ENCODE measurements at regions not wholly inside any gene's neighbourhood (a gene's known extent, or its start where the extent isn't known, plus 50 kb on each side); places are given as distances from the start of the nearest gene placed in this dataset.

- no peak overlapping the region for H3K27ac ChIP-seq (ENCODE audit: low read length, poor library complexity, severe bottlenecking)
- no peak overlapping the region for H3K4me3 ChIP-seq (ENCODE audit: insufficient read depth in 1 of 2, low read depth in 1 of 2, low read length in 2 of 2)
- WGBS = 100% methylated on average over 1 of the region's 1 CpG
- DNase-seq = no peak
- H3K4me2 ChIP-seq (ENCODE audit: low read length, poor library complexity, severe bottlenecking) = no peak overlapping the region
- no peak overlapping the region for H3K14ac ChIP-seq (ENCODE audit: low read length in 2 of 2)
- no peak overlapping the region for H4K91ac ChIP-seq (ENCODE audit: low read length)
- H3K79me1 ChIP-seq (replicated peaks; ENCODE audit: low read length, poor library complexity, severe bottlenecking) = no peaks in the 10 kb centered on the region
- no peaks in the 10 kb centered on the region for H3K27me3 ChIP-seq (ENCODE audit: control insufficient read depth in 1 of 2, insufficient read depth in 1 of 2, low read length in 2 of 2)
- no peaks in the 10 kb centered on the region for H3K4me1 ChIP-seq (ENCODE audit: control insufficient read depth, insufficient read depth, low read depth, low read length)
- H3K23ac ChIP-seq (ENCODE audit: low read length in 2 of 2) = no peak overlapping the region
- no peak overlapping the region for H2AK5ac ChIP-seq (ENCODE audit: low read length, severe bottlenecking)
- H3K36me3 ChIP-seq (ENCODE audit: control insufficient read depth in 1 of 2, insufficient read depth in 2 of 2, low read depth in 1 of 2, low read length in 2 of 2) = no peaks in the 10 kb centered on the region
- H2BK15ac ChIP-seq (ENCODE audit: low read depth, poor library complexity, severe bottlenecking) = no peak overlapping the region
- no peak overlapping the region for H3K9ac ChIP-seq (ENCODE audit: low read length)
- no peak overlapping the region for H3K18ac ChIP-seq (ENCODE audit: low read depth in 1 of 2, low read length in 2 of 2)
- H4K8ac ChIP-seq (ENCODE audit: low read length) = no peak overlapping the region
- H2AFZ ChIP-seq (ENCODE audit: low read depth, low read length) = no peak overlapping the region
- H2BK12ac ChIP-seq (ENCODE audit: low read length in 2 of 2) = no peak overlapping the region
- H3K4ac ChIP-seq (ENCODE audit: low read depth in 1 of 2, low read length in 2 of 2) = no peak overlapping the region
- no peaks in the 10 kb centered on the region for H3K9me3 ChIP-seq (ENCODE audit: control insufficient read depth, low read length)
- no peak overlapping the region for H2BK120ac ChIP-seq (ENCODE audit: low read depth, low read length)
- H2BK5ac ChIP-seq (ENCODE audit: low read depth, low read length, poor library complexity, severe bottlenecking) = no peak overlapping the region
Observed at GRCh38 chr6:14867802-14868201, 378.1 kb upstream of the JARID2 start.

GRCh38 chr6:14871221-14871620 lies 374.6 kb upstream of the JARID2 start:
- no peak overlapping the region for H2BK15ac ChIP-seq (ENCODE audit: low read depth, poor library complexity, severe bottlenecking)
- H3K9ac ChIP-seq (ENCODE audit: low read length) = no peak overlapping the region
- H3K4me1 ChIP-seq (ENCODE audit: control insufficient read depth, insufficient read depth, low read depth, low read length) = no peaks in the 10 kb centered on the region
- H2BK120ac ChIP-seq (ENCODE audit: low read depth, low read length) = no peak overlapping the region
- H3K4me3 ChIP-seq (ENCODE audit: insufficient read depth in 1 of 2, low read depth in 1 of 2, low read length in 2 of 2) = no peak overlapping the region
- no peaks in the 10 kb centered on the region for H3K79me1 ChIP-seq (replicated peaks; ENCODE audit: low read length, poor library complexity, severe bottlenecking)
- H2BK12ac ChIP-seq (ENCODE audit: low read length in 2 of 2) = no peak overlapping the region
- H3K9me3 ChIP-seq (ENCODE audit: control insufficient read depth, low read length) = no peaks in the 10 kb centered on the region
- H3K4me2 ChIP-seq (ENCODE audit: low read length, poor library complexity, severe bottlenecking) = no peak overlapping the region
- H2AFZ ChIP-seq (ENCODE audit: low read depth, low read length) = no peak overlapping the region
- no peak overlapping the region for H3K4ac ChIP-seq (ENCODE audit: low read depth in 1 of 2, low read length in 2 of 2)
- no peak for DNase-seq
- H3K27ac ChIP-seq (ENCODE audit: low read length, poor library complexity, severe bottlenecking) = no peak overlapping the region
- H3K27me3 ChIP-seq (ENCODE audit: control insufficient read depth in 1 of 2, insufficient read depth in 1 of 2, low read length in 2 of 2) = no peaks in the 10 kb centered on the region
- H3K14ac ChIP-seq (ENCODE audit: low read length in 2 of 2) = no peak overlapping the region
- no peak overlapping the region for H2BK5ac ChIP-seq (ENCODE audit: low read depth, low read length, poor library complexity, severe bottlenecking)
- no peak overlapping the region for H4K8ac ChIP-seq (ENCODE audit: low read length)
- no peak overlapping the region for H4K91ac ChIP-seq (ENCODE audit: low read length)
- WGBS = 91% methylated on average over 1 of the region's 5 CpGs
- H3K36me3 ChIP-seq (ENCODE audit: control insufficient read depth in 1 of 2, insufficient read depth in 2 of 2, low read depth in 1 of 2, low read length in 2 of 2) = no peaks in the 10 kb centered on the region
- no peak overlapping the region for H2AK5ac ChIP-seq (ENCODE audit: low read length, severe bottlenecking)
- H3K18ac ChIP-seq (ENCODE audit: low read depth in 1 of 2, low read length in 2 of 2) = no peak overlapping the region
- no peak overlapping the region for H3K23ac ChIP-seq (ENCODE audit: low read length in 2 of 2)

GRCh38 chr6:14873101-14873500 lies 372.8 kb upstream of the JARID2 start:
- H2BK5ac ChIP-seq (ENCODE audit: low read depth, low read length, poor library complexity, severe bottlenecking) = no peak overlapping the region
- no peak overlapping the region for H2BK15ac ChIP-seq (ENCODE audit: low read depth, poor library complexity, severe bottlenecking)
- H3K4me2 ChIP-seq (ENCODE audit: low read length, poor library complexity, severe bottlenecking) = no peak overlapping the region
- H3K36me3 ChIP-seq (ENCODE audit: control insufficient read depth in 1 of 2, insufficient read depth in 2 of 2, low read depth in 1 of 2, low read length in 2 of 2) = no peaks in the 10 kb centered on the region
- no peaks in the 10 kb centered on the region for H3K9me3 ChIP-seq (ENCODE audit: control insufficient read depth, low read length)
- H3K18ac ChIP-seq (ENCODE audit: low read depth in 1 of 2, low read length in 2 of 2) = no peak overlapping the region
- no peak for DNase-seq
- no peak overlapping the region for H3K4me3 ChIP-seq (ENCODE audit: insufficient read depth in 1 of 2, low read depth in 1 of 2, low read length in 2 of 2)
- no peak overlapping the region for H2AK5ac ChIP-seq (ENCODE audit: low read length, severe bottlenecking)
- H3K79me1 ChIP-seq (replicated peaks; ENCODE audit: low read length, poor library complexity, severe bottlenecking) = no peaks in the 10 kb centered on the region
- H2BK12ac ChIP-seq (ENCODE audit: low read length in 2 of 2) = no peak overlapping the region
- H4K91ac ChIP-seq (ENCODE audit: low read length) = no peak overlapping the region
- H2AFZ ChIP-seq (ENCODE audit: low read depth, low read length) = no peak overlapping the region
- no peak overlapping the region for H4K8ac ChIP-seq (ENCODE audit: low read length)
- peaks cover 5% of the 10 kb centered on the region for H3K4me1 ChIP-seq (ENCODE audit: control insufficient read depth, insufficient read depth, low read depth, low read length)
- H3K14ac ChIP-seq (ENCODE audit: low read length in 2 of 2) = no peak overlapping the region
- no peak overlapping the region for H3K27ac ChIP-seq (ENCODE audit: low read length, poor library complexity, severe bottlenecking)
- H3K23ac ChIP-seq (ENCODE audit: low read length in 2 of 2) = no peak overlapping the region
- H3K4ac ChIP-seq (ENCODE audit: low read depth in 1 of 2, low read length in 2 of 2) = no peak overlapping the region
- H3K27me3 ChIP-seq (ENCODE audit: control insufficient read depth in 1 of 2, insufficient read depth in 1 of 2, low read length in 2 of 2) = no peaks in the 10 kb centered on the region
- no peak overlapping the region for H2BK120ac ChIP-seq (ENCODE audit: low read depth, low read length)
- WGBS = 100% methylated on average over 1 of the region's 2 CpGs
- no peak overlapping the region for H3K9ac ChIP-seq (ENCODE audit: low read length)

- H3K4ac ChIP-seq (ENCODE audit: low read depth in 1 of 2, low read length in 2 of 2) = no peak overlapping the region
- no peak overlapping the region for H3K27ac ChIP-seq (ENCODE audit: low read length, poor library complexity, severe bottlenecking)
- no peak overlapping the region for H4K91ac ChIP-seq (ENCODE audit: low read length)
- no peak overlapping the region for H2BK15ac ChIP-seq (ENCODE audit: low read depth, poor library complexity, severe bottlenecking)
- no peak overlapping the region for H2BK12ac ChIP-seq (ENCODE audit: low read length in 2 of 2)
- H4K8ac ChIP-seq (ENCODE audit: low read length) = no peak overlapping the region
- WGBS = 91% methylated on average over 3 of the region's 3 CpGs
- no peak overlapping the region for H3K23ac ChIP-seq (ENCODE audit: low read length in 2 of 2)
- no peak overlapping the region for H3K9ac ChIP-seq (ENCODE audit: low read length)
- H3K4me3 ChIP-seq (ENCODE audit: insufficient read depth in 1 of 2, low read depth in 1 of 2, low read length in 2 of 2) = no peak overlapping the region
- H2BK120ac ChIP-seq (ENCODE audit: low read depth, low read length) = no peak overlapping the region
- H2AK5ac ChIP-seq (ENCODE audit: low read length, severe bottlenecking) = no peak overlapping the region
- H3K4me2 ChIP-seq (ENCODE audit: low read length, poor library complexity, severe bottlenecking) = no peak overlapping the region
- H3K9me3 ChIP-seq (ENCODE audit: control insufficient read depth, low read length) = no peaks in the 10 kb centered on the region
- no peak overlapping the region for H3K18ac ChIP-seq (ENCODE audit: low read depth in 1 of 2, low read length in 2 of 2)
- H3K14ac ChIP-seq (ENCODE audit: low read length in 2 of 2) = no peak overlapping the region
- H3K27me3 ChIP-seq (ENCODE audit: control insufficient read depth in 1 of 2, insufficient read depth in 1 of 2, low read length in 2 of 2) = no peaks in the 10 kb centered on the region
- DNase-seq = no peak
- H2AFZ ChIP-seq (ENCODE audit: low read depth, low read length) = no peak overlapping the region
- H3K79me1 ChIP-seq (replicated peaks; ENCODE audit: low read length, poor library complexity, severe bottlenecking) = no peaks in the 10 kb centered on the region
- peaks cover 5% of the 10 kb centered on the region for H3K4me1 ChIP-seq (ENCODE audit: control insufficient read depth, insufficient read depth, low read depth, low read length)
- no peaks in the 10 kb centered on the region for H3K36me3 ChIP-seq (ENCODE audit: control insufficient read depth in 1 of 2, insufficient read depth in 2 of 2, low read depth in 1 of 2, low read length in 2 of 2)
- no peak overlapping the region for H2BK5ac ChIP-seq (ENCODE audit: low read depth, low read length, poor library complexity, severe bottlenecking)
Observed at GRCh38 chr6:14873781-14874441, 372.0 kb upstream of the JARID2 start.

Measured in mesenchymal stem cell (in vitro differentiated cells and primary cell).